Sigmoid colon (tissue), 4 donors: ENCODE measurements at regions not wholly inside any gene's neighbourhood (a gene's known extent, or its start where the extent isn't known, plus 50 kb on each side); places are given as distances from the start of the nearest gene placed in this dataset.

Experiments
- POLR2AphosphoS5 ChIP-seq, 4 donors: sonication (generic); formaldehyde crosslinking; IDR thresholded peaks; one replicate each; pipeline ENCODE4 v1.6.1; 2017; ENCODE audit warnings: antibody characterized with exemption in 4 of 4
- TF ChIP-seq, protein P1 (sequence below), 4 experiments: fragments of 450-650 bp in 3 of 4; fragments of 200-600 bp in 1 of 4; IDR thresholded peaks; one replicate each; pipeline ENCODE4 v1.5.1; 2016 to 2019; ENCODE audit warnings: antibody characterized with exemption in 4 of 4, mild to moderate bottlenecking in 3 of 4, moderate library complexity in 2 of 4

DNA sequence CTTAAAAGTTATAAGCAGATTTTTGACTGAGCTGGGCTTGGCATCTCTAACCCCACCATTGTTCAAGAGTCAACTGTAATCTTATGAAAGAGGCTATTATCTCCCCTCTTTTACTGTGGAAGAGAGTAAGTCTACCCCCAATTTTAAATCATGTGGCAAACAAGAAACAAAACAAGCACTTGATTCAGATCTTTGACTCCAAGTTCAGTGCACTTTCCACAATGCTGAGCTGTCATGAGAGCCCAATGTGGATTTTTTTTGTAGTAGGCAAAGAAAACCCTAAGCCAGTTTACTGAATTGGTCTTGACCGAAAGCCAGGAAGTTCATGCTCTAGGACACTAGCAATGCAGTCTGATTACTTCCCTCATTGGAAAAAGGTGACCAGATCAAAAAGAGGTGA is 306.2 kb downstream of the GALC start:
- no peak for TF ChIP-seq POLR2AphosphoS5 (IDR thresholded peaks at IDR 0.05)
- TF ChIP-seq, protein P1, sequence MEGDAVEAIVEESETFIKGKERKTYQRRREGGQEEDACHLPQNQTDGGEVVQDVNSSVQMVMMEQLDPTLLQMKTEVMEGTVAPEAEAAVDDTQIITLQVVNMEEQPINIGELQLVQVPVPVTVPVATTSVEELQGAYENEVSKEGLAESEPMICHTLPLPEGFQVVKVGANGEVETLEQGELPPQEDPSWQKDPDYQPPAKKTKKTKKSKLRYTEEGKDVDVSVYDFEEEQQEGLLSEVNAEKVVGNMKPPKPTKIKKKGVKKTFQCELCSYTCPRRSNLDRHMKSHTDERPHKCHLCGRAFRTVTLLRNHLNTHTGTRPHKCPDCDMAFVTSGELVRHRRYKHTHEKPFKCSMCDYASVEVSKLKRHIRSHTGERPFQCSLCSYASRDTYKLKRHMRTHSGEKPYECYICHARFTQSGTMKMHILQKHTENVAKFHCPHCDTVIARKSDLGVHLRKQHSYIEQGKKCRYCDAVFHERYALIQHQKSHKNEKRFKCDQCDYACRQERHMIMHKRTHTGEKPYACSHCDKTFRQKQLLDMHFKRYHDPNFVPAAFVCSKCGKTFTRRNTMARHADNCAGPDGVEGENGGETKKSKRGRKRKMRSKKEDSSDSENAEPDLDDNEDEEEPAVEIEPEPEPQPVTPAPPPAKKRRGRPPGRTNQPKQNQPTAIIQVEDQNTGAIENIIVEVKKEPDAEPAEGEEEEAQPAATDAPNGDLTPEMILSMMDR (IDR thresholded peaks at IDR 0.05), result no peak
